Sigmoid colon (tissue), 6 donors: ENCODE measurements at regions not wholly inside any gene's neighbourhood (a gene's known extent, or its start where the extent isn't known, plus 50 kb on each side); places are given as distances from the start of the nearest gene placed in this dataset.

ENCODE experiments used
- DNase-seq: peaks from one replicate; pipeline ENCODE4 v3.0.0-alpha.2; 2019
- H3K27ac ChIP-seq, 4 donors: fragments of 200-600 bp; sonication (generic); one replicate each; pipeline ENCODE4 v1.5.1; 2016 to 2019; ENCODE audit warnings: mild to moderate bottlenecking in 1 of 4
- H3K27me3 ChIP-seq, 3 donors: fragments of 200-600 bp; sonication (generic); one replicate each; pipeline ENCODE4 v1.5.1; 2019; ENCODE audit warnings: mild to moderate bottlenecking in 1 of 3
- H3K36me3 ChIP-seq, 4 donors: fragments of 200-600 bp; sonication (generic); one replicate each; pipeline ENCODE4 v1.5.1; 2016 to 2019
- H3K4me1 ChIP-seq, 4 donors: fragments of 200-600 bp; sonication (generic); one replicate each; pipeline ENCODE4 v1.5.1; 2017 to 2019
- H3K4me3 ChIP-seq, 4 donors: fragments of 200-600 bp; sonication (generic); one replicate each; pipeline ENCODE4 v1.5.1; 2017 to 2019; ENCODE audit warnings: mild to moderate bottlenecking in 2 of 4, moderate library complexity in 1 of 4
- H3K9me3 ChIP-seq, 4 donors: fragments of 200-600 bp in 3 of 4; sonication (generic) in 3 of 4; one replicate each; pipeline versions ENCODE4 v1.5.1 to v1.6.1; 2013 to 2019
- CTCF ChIP-seq, 4 experiments: fragments of 450-650 bp in 3 of 4; fragments of 200-600 bp in 1 of 4; IDR thresholded peaks; one replicate each; pipeline ENCODE4 v1.5.1; 2016 to 2019; ENCODE audit warnings: antibody characterized with exemption in 4 of 4, mild to moderate bottlenecking in 3 of 4, moderate library complexity in 2 of 4
- EP300 ChIP-seq, 4 donors: sonication (generic); formaldehyde crosslinking; IDR thresholded peaks; one replicate each; pipeline ENCODE4 v1.6.1; 2017; ENCODE audit warnings: antibody characterized with exemption in 4 of 4
- POLR2A ChIP-seq, 2 donors: fragments of 450-650 bp; IDR thresholded peaks; one replicate each; pipeline ENCODE4 v1.6.1; 2016; ENCODE audit warnings: antibody characterized with exemption in 2 of 2, mild to moderate bottlenecking in 2 of 2, moderate library complexity in 2 of 2
- POLR2AphosphoS5 ChIP-seq, 4 donors: sonication (generic); formaldehyde crosslinking; IDR thresholded peaks; one replicate each; pipeline ENCODE4 v1.6.1; 2017; ENCODE audit warnings: antibody characterized with exemption in 4 of 4
- WGBS, 2 donors: extraction: QIAGEN DNeasy Blood & Tissue Kit; methylation state at CpG; one replicate each; pipeline ENCODE4 v1.1.7; 2013; 5-methylcytosine and 5-hydroxymethylcytosine counted together
- intact Hi-C: fragments of 100-400 bp; cut with DNase I; formaldehyde crosslinking; loops from one replicate; pipeline ENCODE4 v1.15.1; 2023
- donor health status: healthy with polysubstance abuse.
- donor health status: healthy.

GRCh38 chr4:169821402-169821801 is 63.7 kb upstream of the HPF1 start:
- no peak for DNase-seq
- Histone ChIP-seq H3K4me1 (no peaks in the 10 kb centered on the region), H3K4me3 (no peak overlapping the region), H3K9me3 (no peaks in the 10 kb centered on the region), H3K27ac (no peak overlapping the region), H3K27me3 (no peaks in the 10 kb centered on the region), H3K36me3 (no peaks in the 10 kb centered on the region)
- no peak for TF ChIP-seq POLR2AphosphoS5 (IDR thresholded peaks at IDR 0.05)
- TF ChIP-seq CTCF (IDR thresholded peaks at IDR 0.05): no peak
- no peak for TF ChIP-seq POLR2A (IDR thresholded peaks at IDR 0.05)
- no peak for TF ChIP-seq EP300 (IDR thresholded peaks at IDR 0.05)
- intact Hi-C loops: no loop called here

- Histone ChIP-seq H3K27me3 (no peaks in the 10 kb centered on the region), H3K36me3 (no peaks in the 10 kb centered on the region), H3K4me1 (no peaks in the 10 kb centered on the region), H3K4me3 (no peak overlapping the region), H3K27ac (no peak overlapping the region), H3K9me3 (no peaks in the 10 kb centered on the region)
- DNase-seq: no peak
- TF ChIP-seq EP300 (IDR thresholded peaks at IDR 0.05) (no peak), POLR2A (IDR thresholded peaks at IDR 0.05) (no peak), POLR2AphosphoS5 (IDR thresholded peaks at IDR 0.05) (no peak), CTCF (IDR thresholded peaks at IDR 0.05) (no peak)
- intact Hi-C loops: no loop called here
- WGBS, 2 donors: 32 to 56% methylated on average over 6 of the region's 6 CpGs
These were observed 60.4 kb upstream of the HPF1 start for GRCh38 chr4:169818063-169818679.

- Histone ChIP-seq H3K9me3 (no peaks in the 10 kb centered on the region), H3K36me3 (no peaks in the 10 kb centered on the region), H3K4me3 (no peak overlapping the region), H3K4me1 (no peaks in the 10 kb centered on the region), H3K27me3 (no peaks in the 10 kb centered on the region), H3K27ac (no peak overlapping the region)
- DNase-seq: no peak
- intact Hi-C loops: no loop called here
- 57 to 63% methylated on average over 3 of the region's 3 CpGs for WGBS, 2 donors
- no peak for TF ChIP-seq POLR2AphosphoS5 (IDR thresholded peaks at IDR 0.05)
- no peak for TF ChIP-seq CTCF (IDR thresholded peaks at IDR 0.05)
- no peak for TF ChIP-seq EP300 (IDR thresholded peaks at IDR 0.05)
These were observed 57.9 kb upstream of the HPF1 start for GRCh38 chr4:169815606-169816005.

- TF ChIP-seq CTCF (IDR thresholded peaks at IDR 0.05) (no peak), POLR2AphosphoS5 (IDR thresholded peaks at IDR 0.05) (no peak), EP300 (IDR thresholded peaks at IDR 0.05) (no peak), POLR2A (IDR thresholded peaks at IDR 0.05) (no peak)
- H3K27me3 ChIP-seq: no peaks in the 10 kb centered on the region
- no peaks in the 10 kb centered on the region for H3K9me3 ChIP-seq
- intact Hi-C loops: loop anchor here (2.0 kb wide), 1 partner anchor 237 kb away; no protein-coding TSS in a partner anchor
- H3K4me3 ChIP-seq: no peak overlapping the region
- no peaks in the 10 kb centered on the region for H3K36me3 ChIP-seq
- DNase-seq: no peak
- no peak overlapping the region for H3K27ac ChIP-seq
- WGBS, 2 donors: 29 to 64% methylated on average over 2 of the region's 2 CpGs
- no peaks in the 10 kb centered on the region for H3K4me1 ChIP-seq
These were observed 53.7 kb upstream of the HPF1 start for GRCh38 chr4:169811476-169811875.
